ENCODE measurements at regions not wholly inside any gene's neighbourhood (a gene's known extent, or its start where the extent isn't known, plus 50 kb on each side); places are given as distances from the start of the nearest gene placed in this dataset.

DNA sequence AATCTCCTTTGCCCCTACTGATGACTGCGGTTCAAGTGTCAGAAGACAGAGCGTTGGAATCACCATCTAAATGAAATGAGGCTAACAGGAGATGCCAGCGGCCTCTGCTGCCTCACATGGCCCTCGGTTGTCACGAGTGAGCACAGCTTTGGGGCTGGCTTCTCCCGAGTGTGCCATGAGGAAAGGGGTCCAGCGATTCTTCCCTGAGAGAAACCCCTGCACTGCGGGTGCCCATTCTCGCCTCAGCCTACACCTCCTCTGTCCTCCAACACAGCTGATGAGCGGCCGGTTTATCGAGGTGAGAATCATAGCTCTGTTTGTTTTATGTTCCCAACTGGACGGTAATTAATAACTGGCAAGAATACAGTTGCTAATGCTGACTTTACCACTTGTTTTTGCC lies 144.7 kb upstream of the RPS6KA2 start:
- Histone ChIP-seq H3K4me3 (no peak overlapping the region), H3K9me3 (no peaks in the 10 kb centered on the region), H3K4me1 (no peaks in the 10 kb centered on the region), H3K36me3 (no peaks in the 10 kb centered on the region), H3K27me3 (peaks cover 0 to 14% (median 0%) of the 10 kb centered on the region in 9 donors), H3K27ac (no peak overlapping the region)
- DNase-seq (no peak), ATAC-seq (no peak)
- 91 to 95% (median 93%) methylated on average over 13 of the region's 13 CpGs for WGBS, 4 donors
- TF ChIP-seq CTCF (IDR thresholded peaks at IDR 0.05) = no peak
- TF ChIP-seq POLR2A (IDR thresholded peaks at IDR 0.05) = no peak
- intact Hi-C loops (cut with DNase I) = loop anchor here in 3 of 10 donors (5.0 to 10.0 kb wide), 3 partner anchors 213 to 523 kb away; partner anchors contain the start of gene UNC93A (in 1 of the 3)

DNA sequence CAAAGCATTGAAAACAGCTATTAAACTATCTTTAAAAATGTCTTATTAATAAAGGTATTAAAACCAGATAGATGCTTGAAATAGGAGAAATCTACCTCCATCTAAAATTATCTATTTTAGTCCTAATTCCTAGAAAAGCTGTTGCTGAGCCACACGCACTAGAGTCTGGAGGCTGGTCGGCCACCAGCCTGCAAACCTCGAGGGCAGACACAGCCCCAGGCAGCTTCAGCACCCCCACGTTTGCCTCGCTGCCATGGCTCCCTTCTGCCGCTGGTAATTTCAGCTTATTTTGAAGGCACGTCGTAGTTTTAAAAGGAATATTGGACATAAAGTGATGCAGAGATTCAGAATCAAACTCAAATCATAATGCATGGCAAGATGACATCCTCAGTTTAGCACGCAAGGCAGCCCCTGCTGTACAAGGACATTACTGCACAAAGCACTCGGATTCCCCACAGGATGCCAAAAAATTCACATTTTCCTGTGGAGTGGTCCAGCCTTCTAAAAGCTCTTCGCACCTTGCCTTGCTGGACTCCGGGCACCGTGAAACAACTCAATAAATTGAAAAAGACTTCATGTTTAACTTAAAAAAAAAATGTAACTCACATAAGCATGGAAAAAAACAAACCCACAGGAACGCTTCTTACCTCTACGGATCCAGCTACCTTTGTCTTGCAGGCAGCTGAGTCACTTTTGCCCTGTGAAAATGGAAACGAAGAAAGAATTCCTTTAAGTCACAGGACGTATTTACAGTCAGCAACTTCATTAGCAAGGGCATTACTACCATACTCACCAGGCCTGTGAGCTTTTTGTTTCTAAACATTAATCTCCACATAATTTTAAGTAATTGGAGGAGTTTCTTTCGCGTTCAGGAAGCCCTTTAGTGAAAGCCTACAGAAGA lies 143.4 kb upstream of the RPS6KA2 start:
- Histone ChIP-seq H3K27me3 (peaks cover 0 to 9% (median 0%) of the 10 kb centered on the region in 9 donors), H3K4me1 (no peaks in the 10 kb centered on the region), H3K27ac (no peak overlapping the region), H3K36me3 (no peaks in the 10 kb centered on the region), H3K4me3 (no peak overlapping the region), H3K9me3 (no peaks in the 10 kb centered on the region)
- DNase-seq (no peak), ATAC-seq (no peak)
- intact Hi-C loops (cut with DNase I) = loop anchor here in 3 of 10 donors (5.0 to 10.0 kb wide), 3 partner anchors 214 to 524 kb away; partner anchors contain the start of gene UNC93A (in 1 of the 3)
- 86 to 92% (median 86%) methylated on average over 19 of the region's 19 CpGs for WGBS, 4 donors
- TF ChIP-seq POLR2A (IDR thresholded peaks at IDR 0.05) (no peak), CTCF (IDR thresholded peaks at IDR 0.05) (peak in 3 of 12 donors; percentile 7 to 18 (median 8))

GRCh38 chr6:166769648-166770047 lies 142.6 kb upstream of the RPS6KA2 start:
- intact Hi-C loops (cut with DNase I) = loop anchor here in 3 of 10 donors (5.0 to 10.0 kb wide), 3 partner anchors 215 to 525 kb away; partner anchors contain the start of gene UNC93A (in 1 of the 3)

More at GRCh38 chr6:166769648-166770047, 142.6 kb upstream of the RPS6KA2 start:
- Histone ChIP-seq H3K4me3 (no peak overlapping the region), H3K27me3 (peaks cover 0 to 5% (median 0%) of the 10 kb centered on the region in 9 donors), H3K27ac (no peak overlapping the region), H3K4me1 (no peaks in the 10 kb centered on the region), H3K36me3 (no peaks in the 10 kb centered on the region), H3K9me3 (no peaks in the 10 kb centered on the region)
- no peak for TF ChIP-seq POLR2A (IDR thresholded peaks at IDR 0.05)
- TF ChIP-seq CTCF (IDR thresholded peaks at IDR 0.05) = no peak
- DNase-seq (no peak), ATAC-seq (no peak)
- 90 to 95% (median 91%) methylated on average over 7 of the region's 7 CpGs for WGBS, 4 donors
